Activated CD8-positive, alpha-beta memory T cell treated with anti-CD3 and anti-CD28 coated beads, Interleukin-2, amount 10 ng/mL, durations not matched to agents 7 days and 5 days (primary cell): ENCODE measurements at regions not wholly inside any gene's neighbourhood (a gene's known extent, or its start where the extent isn't known, plus 50 kb on each side); places are given as distances from the start of the nearest gene placed in this dataset.

Experiments used
- ATAC-seq: fragments of 150-1000 bp; cut with Tn5 transposase; one replicate; pipeline ENCODE4 v1.10.0; 2021; ENCODE audit warnings: moderate library complexity
- CTCF ChIA-PET: fragments of 350-600 bp; sonication (Branson Sonifier 250); formaldehyde crosslinking; loops from one replicate; lab custom pipeline; 2021; ENCODE audit warnings: antibody characterized with exemption; lab: Charles Lee
- DNase-seq: peaks from one replicate; pipeline ENCODE4 v3.0.0-alpha.2; 2020
- H3K27ac Mint-ChIP-seq: one replicate; pipeline ENCODE4 v1.8.0; 2021; ENCODE audit warnings: mild to moderate bottlenecking, mixed read lengths
- H3K27me3 Mint-ChIP-seq: one replicate; pipeline ENCODE4 v1.8.0; 2021; ENCODE audit warnings: mixed read lengths
- H3K36me3 Mint-ChIP-seq: one replicate; pipeline ENCODE4 v1.8.0; 2021; ENCODE audit warnings: mild to moderate bottlenecking, mixed read lengths
- H3K4me1 Mint-ChIP-seq: one replicate; pipeline ENCODE4 v1.8.0; 2021; ENCODE audit warnings: mixed read lengths
- H3K4me3 Mint-ChIP-seq: one replicate; pipeline ENCODE4 v1.8.0; 2021; ENCODE audit warnings: mild to moderate bottlenecking, moderate library complexity, mixed read lengths
- H3K9me3 Mint-ChIP-seq: one replicate; pipeline ENCODE4 v1.8.0; 2022; ENCODE audit warnings: low read depth, mixed read lengths

DNA sequence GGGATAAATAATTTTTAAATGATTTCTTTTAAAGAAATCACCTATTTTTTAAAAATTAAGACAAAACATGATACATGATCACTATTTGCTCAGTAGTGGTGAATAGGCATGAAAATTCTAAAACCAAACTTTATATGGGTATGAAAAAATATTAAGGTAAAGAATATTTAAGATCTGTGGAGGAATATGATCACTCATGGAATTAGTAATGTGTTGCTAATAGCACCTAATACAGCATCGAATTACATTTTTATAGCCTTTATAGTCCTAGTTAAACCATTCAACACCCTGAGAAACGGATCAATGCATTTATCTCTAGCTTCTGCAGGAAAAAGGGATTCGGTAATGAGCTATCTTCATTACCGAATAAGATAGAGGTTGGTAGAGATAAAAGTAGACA is 373.9 kb downstream of the LRRIQ3 start:
- CTCF ChIA-PET = interaction anchor here (0.6 kb wide), 1 partner anchor 330 kb away, joined by 3 read pairs; no protein-coding TSS in a partner anchor
- H3K36me3 Mint-ChIP-seq = no peaks in the 10 kb centered on the region
- no peak overlapping the region for H3K4me3 Mint-ChIP-seq
- no peaks in the 10 kb centered on the region for H3K27me3 Mint-ChIP-seq
- DNase-seq (no peak), ATAC-seq (no peak)
- no peak overlapping the region for H3K27ac Mint-ChIP-seq
- no peaks in the 10 kb centered on the region for H3K9me3 Mint-ChIP-seq
- H3K4me1 Mint-ChIP-seq = no peaks in the 10 kb centered on the region

DNA sequence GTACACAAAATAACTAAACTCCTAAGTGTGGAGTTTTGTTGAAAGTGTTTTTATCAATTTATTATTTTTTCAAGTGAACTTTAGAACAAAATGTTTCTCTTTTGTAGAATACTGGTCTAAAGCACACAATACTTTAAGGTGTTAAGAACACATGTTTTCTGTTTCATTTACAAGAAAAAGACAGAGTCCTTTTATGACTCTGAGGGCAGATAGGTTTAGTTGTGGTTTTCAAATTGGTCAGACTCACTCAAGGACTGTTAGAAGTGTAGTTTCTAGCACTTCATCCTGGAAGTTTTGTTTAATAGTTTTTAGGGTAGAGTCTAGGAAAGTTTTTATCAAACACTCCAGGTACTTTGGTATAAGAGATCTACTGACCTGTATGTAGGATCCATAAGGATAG is 376.5 kb downstream of the LRRIQ3 start:
- Mint-ChIP-seq H3K9me3 (no peaks in the 10 kb centered on the region), H3K27ac (no peak overlapping the region), H3K4me3 (no peak overlapping the region), H3K4me1 (no peaks in the 10 kb centered on the region), H3K36me3 (no peaks in the 10 kb centered on the region), H3K27me3 (no peaks in the 10 kb centered on the region)
- DNase-seq (no peak), ATAC-seq (no peak)
- CTCF ChIA-PET = no interaction called here

DNA sequence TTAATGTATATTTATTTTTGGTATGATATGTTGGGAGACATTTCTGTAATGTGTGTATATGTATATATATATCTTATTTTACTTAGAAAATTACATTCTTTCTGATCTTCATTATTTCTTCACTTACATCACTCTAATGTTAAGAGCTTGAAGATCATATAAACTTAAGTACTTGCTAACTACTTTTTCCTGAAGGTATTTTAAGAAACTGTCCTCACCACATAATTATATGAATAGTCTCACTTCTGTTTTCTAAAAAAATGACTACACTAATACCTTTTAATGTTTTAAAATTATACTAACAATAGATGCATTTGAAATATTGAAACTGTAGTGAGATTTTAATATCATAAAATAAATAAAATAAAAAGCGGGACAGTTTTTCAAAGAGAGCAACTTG is 377.1 kb downstream of the LRRIQ3 start:
- DNase-seq (no peak), ATAC-seq (no peak)
- Mint-ChIP-seq H3K27me3 (no peaks in the 10 kb centered on the region), H3K36me3 (no peaks in the 10 kb centered on the region), H3K4me1 (no peaks in the 10 kb centered on the region), H3K27ac (no peak overlapping the region), H3K4me3 (no peak overlapping the region), H3K9me3 (no peaks in the 10 kb centered on the region)
- CTCF ChIA-PET = no interaction called here

DNA sequence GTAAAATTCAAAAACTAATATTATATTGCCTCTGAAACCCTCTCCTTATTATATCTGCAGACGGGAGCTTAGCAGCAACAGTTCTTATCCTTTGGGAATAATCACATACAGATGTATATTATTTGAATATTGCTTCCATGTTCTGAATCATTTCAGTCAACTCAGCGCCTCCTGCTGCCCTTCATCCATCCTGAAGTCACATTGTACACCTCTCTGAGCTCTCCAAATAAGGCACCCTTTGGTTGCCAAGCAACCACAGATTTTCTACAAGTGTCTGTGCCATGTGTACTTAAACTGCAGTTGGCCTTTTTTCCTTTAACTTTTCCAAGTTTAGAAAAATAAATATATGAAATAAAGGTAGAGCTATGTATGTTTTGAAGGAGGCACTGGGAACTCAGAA is 384.3 kb downstream of the LRRIQ3 start:
- Mint-ChIP-seq H3K4me3 (no peak overlapping the region), H3K4me1 (no peaks in the 10 kb centered on the region), H3K36me3 (no peaks in the 10 kb centered on the region), H3K27ac (no peak overlapping the region), H3K9me3 (peaks cover 3% of the 10 kb centered on the region), H3K27me3 (no peaks in the 10 kb centered on the region)
- ATAC-seq (no peak), DNase-seq (no peak)
- CTCF ChIA-PET = no interaction called here

GRCh38 chr1:73813236-73813635 is 384.7 kb downstream of the LRRIQ3 start:
- no peaks in the 10 kb centered on the region for H3K36me3 Mint-ChIP-seq
- no peak for DNase-seq
- H3K27ac Mint-ChIP-seq = no peak overlapping the region
- ATAC-seq = no peak
- H3K9me3 Mint-ChIP-seq = peaks cover 3% of the 10 kb centered on the region
- H3K4me1 Mint-ChIP-seq = no peaks in the 10 kb centered on the region
- CTCF ChIA-PET = no interaction called here
- no peak overlapping the region for H3K4me3 Mint-ChIP-seq
- H3K27me3 Mint-ChIP-seq = no peaks in the 10 kb centered on the region

DNA sequence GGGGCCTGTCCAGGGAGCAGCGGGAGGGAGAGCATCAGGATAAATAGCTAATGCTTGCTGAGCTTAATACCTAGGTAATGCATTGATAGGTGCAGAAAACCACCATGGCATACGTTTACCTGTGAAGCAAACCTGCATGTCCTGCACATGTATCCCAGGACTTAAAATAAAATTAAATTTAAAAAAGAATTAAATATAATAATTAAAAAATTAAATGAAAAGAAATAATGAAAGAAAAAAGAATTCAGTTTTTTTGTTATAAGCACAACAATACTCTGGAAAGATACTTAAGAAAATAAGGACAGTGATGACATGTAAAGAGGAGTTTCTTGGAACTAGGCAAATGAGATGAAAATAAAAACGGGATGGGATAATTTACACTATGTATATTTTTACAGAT is 386.2 kb downstream of the LRRIQ3 start:
- Mint-ChIP-seq H3K36me3 (no peaks in the 10 kb centered on the region), H3K27ac (no peak overlapping the region), H3K4me1 (no peaks in the 10 kb centered on the region), H3K9me3 (peaks cover 3% of the 10 kb centered on the region), H3K4me3 (no peak overlapping the region), H3K27me3 (no peaks in the 10 kb centered on the region)
- CTCF ChIA-PET = no interaction called here
- ATAC-seq = no peak
- no peak for DNase-seq

GRCh38 chr1:73804935-73805334 is 393.0 kb downstream of the LRRIQ3 start:
- Mint-ChIP-seq H3K4me1 (no peaks in the 10 kb centered on the region), H3K27ac (no peak overlapping the region), H3K27me3 (no peaks in the 10 kb centered on the region), H3K36me3 (no peaks in the 10 kb centered on the region), H3K9me3 (no peaks in the 10 kb centered on the region), H3K4me3 (no peak overlapping the region)
- CTCF ChIA-PET = no interaction called here
- ATAC-seq (no peak), DNase-seq (no peak)

- Mint-ChIP-seq H3K9me3 (no peaks in the 10 kb centered on the region), H3K4me1 (no peaks in the 10 kb centered on the region), H3K4me3 (no peak overlapping the region), H3K27me3 (no peaks in the 10 kb centered on the region), H3K27ac (no peak overlapping the region), H3K36me3 (no peaks in the 10 kb centered on the region)
- DNase-seq (no peak), ATAC-seq (no peak)
- CTCF ChIA-PET = no interaction called here
Observed at GRCh38 chr1:73803380-73803779, 394.6 kb downstream of the LRRIQ3 start.

- CTCF ChIA-PET = no interaction called here
- H3K27me3 Mint-ChIP-seq = no peaks in the 10 kb centered on the region
- H3K4me1 Mint-ChIP-seq = no peaks in the 10 kb centered on the region
- H3K4me3 Mint-ChIP-seq = no peak overlapping the region
- ATAC-seq (no peak), DNase-seq (no peak)
- no peak overlapping the region for H3K27ac Mint-ChIP-seq
- no peaks in the 10 kb centered on the region for H3K36me3 Mint-ChIP-seq
- no peaks in the 10 kb centered on the region for H3K9me3 Mint-ChIP-seq
Observed at GRCh38 chr1:73801912-73802429, 396.0 kb downstream of the LRRIQ3 start.

- H3K27me3 Mint-ChIP-seq = no peaks in the 10 kb centered on the region
- CTCF ChIA-PET = no interaction called here
Observed at GRCh38 chr1:73800376-73800775, 397.6 kb downstream of the LRRIQ3 start.

DNA sequence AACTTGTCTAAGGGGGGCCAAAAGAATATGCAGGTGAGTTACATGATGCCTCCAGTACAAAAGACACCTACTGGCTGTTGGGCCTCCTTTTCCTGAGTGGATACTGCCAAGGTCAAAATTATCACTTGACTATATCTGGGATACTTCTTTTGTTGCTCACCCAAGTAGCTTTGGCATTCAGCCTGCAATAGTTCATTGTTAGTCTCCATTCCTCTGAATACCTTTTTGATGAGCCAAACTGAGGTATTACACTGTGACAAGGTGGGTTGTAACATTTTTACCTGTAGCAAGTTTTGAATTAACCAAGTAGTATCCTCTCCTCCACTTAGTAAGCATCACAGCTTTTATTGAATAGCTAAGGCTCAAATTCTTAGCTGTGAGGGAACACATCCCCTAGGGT is 408.0 kb downstream of the LRRIQ3 start:
- ATAC-seq = no peak
- H3K27me3 Mint-ChIP-seq = no peaks in the 10 kb centered on the region
- peaks cover 2% of the 10 kb centered on the region for H3K9me3 Mint-ChIP-seq
- no peak overlapping the region for H3K4me3 Mint-ChIP-seq
- no peak overlapping the region for H3K27ac Mint-ChIP-seq
- no peak for DNase-seq
- H3K4me1 Mint-ChIP-seq = no peaks in the 10 kb centered on the region
- no peaks in the 10 kb centered on the region for H3K36me3 Mint-ChIP-seq
- CTCF ChIA-PET = no interaction called here

More at GRCh38 chr1:73800376-73800775, 397.6 kb downstream of the LRRIQ3 start:
- no peak overlapping the region for H3K27ac Mint-ChIP-seq
- H3K36me3 Mint-ChIP-seq = no peaks in the 10 kb centered on the region
- H3K4me1 Mint-ChIP-seq = no peaks in the 10 kb centered on the region
- DNase-seq = no peak
- no peaks in the 10 kb centered on the region for H3K9me3 Mint-ChIP-seq
- ATAC-seq = no peak
- no peak overlapping the region for H3K4me3 Mint-ChIP-seq

GRCh38 chr1:73784026-73784425 is 413.9 kb downstream of the LRRIQ3 start:
- H3K36me3 Mint-ChIP-seq = no peaks in the 10 kb centered on the region
- no peaks in the 10 kb centered on the region for H3K4me1 Mint-ChIP-seq
- CTCF ChIA-PET = no interaction called here
- no peak overlapping the region for H3K4me3 Mint-ChIP-seq
- no peak for ATAC-seq
- peaks cover 2% of the 10 kb centered on the region for H3K9me3 Mint-ChIP-seq
- no peak overlapping the region for H3K27ac Mint-ChIP-seq
- no peaks in the 10 kb centered on the region for H3K27me3 Mint-ChIP-seq
- no peak for DNase-seq

GRCh38 chr1:73783352-73783751 is 414.6 kb downstream of the LRRIQ3 start:
- ATAC-seq = no peak
- no peaks in the 10 kb centered on the region for H3K27me3 Mint-ChIP-seq
- H3K4me1 Mint-ChIP-seq = no peaks in the 10 kb centered on the region
- DNase-seq = no peak
- no peak overlapping the region for H3K27ac Mint-ChIP-seq
- no peak overlapping the region for H3K4me3 Mint-ChIP-seq
- CTCF ChIA-PET = no interaction called here
- H3K9me3 Mint-ChIP-seq = peaks cover 2% of the 10 kb centered on the region
- H3K36me3 Mint-ChIP-seq = no peaks in the 10 kb centered on the region

DNA sequence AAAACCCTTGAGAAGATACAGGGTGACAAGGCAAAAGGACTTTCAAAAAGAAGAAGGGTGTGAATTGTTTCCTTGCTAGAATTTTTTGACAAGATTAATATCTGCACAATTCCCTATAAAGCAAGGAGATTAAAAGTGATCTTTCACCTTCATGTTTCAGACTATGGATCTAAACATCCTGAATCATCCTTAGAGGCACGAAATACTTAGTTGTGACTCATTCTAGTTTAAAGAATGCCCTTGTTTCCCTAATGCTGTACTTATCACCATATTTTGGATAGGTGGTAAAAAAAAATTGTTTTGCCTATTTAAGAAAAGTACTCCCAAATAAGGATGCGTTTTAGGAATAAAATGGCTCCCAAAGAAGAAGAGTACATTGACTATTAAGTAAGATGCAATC is 415.1 kb downstream of the LRRIQ3 start:
- no peak overlapping the region for H3K4me3 Mint-ChIP-seq
- H3K9me3 Mint-ChIP-seq = peaks cover 2% of the 10 kb centered on the region
- no peak for ATAC-seq
- CTCF ChIA-PET = no interaction called here
- no peaks in the 10 kb centered on the region for H3K4me1 Mint-ChIP-seq
- no peak for DNase-seq
- no peak overlapping the region for H3K27ac Mint-ChIP-seq
- H3K36me3 Mint-ChIP-seq = no peaks in the 10 kb centered on the region
- no peaks in the 10 kb centered on the region for H3K27me3 Mint-ChIP-seq

DNA sequence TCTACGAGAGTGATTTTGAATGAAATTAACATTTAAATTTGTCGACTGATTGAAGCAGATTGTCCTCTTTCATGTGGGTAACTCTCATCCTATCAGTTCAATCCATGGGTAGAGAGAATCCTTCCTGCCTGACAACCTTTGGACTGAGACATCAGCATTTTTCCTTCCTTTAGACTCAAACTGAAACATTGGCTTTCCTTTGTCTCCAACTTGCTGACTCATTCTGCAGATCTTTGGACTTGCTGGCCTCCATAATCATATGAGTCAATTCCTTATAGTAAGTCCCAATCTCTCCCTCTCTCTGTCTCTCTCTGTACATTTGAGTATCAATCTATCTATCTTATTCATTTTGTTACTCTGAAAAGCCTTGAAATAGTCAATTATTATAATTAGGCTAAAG is 416.7 kb downstream of the LRRIQ3 start:
- ATAC-seq = no peak
- CTCF ChIA-PET = no interaction called here
- H3K27me3 Mint-ChIP-seq = no peaks in the 10 kb centered on the region
- H3K27ac Mint-ChIP-seq = no peak overlapping the region
- no peak overlapping the region for H3K4me3 Mint-ChIP-seq
- H3K36me3 Mint-ChIP-seq = no peaks in the 10 kb centered on the region
- no peaks in the 10 kb centered on the region for H3K4me1 Mint-ChIP-seq
- DNase-seq = no peak
- peaks cover 2% of the 10 kb centered on the region for H3K9me3 Mint-ChIP-seq
